ENCODE measurements at regions not wholly inside any gene's neighbourhood (a gene's known extent, or its start where the extent isn't known, plus 50 kb on each side); places are given as distances from the start of the nearest gene placed in this dataset.

DNA sequence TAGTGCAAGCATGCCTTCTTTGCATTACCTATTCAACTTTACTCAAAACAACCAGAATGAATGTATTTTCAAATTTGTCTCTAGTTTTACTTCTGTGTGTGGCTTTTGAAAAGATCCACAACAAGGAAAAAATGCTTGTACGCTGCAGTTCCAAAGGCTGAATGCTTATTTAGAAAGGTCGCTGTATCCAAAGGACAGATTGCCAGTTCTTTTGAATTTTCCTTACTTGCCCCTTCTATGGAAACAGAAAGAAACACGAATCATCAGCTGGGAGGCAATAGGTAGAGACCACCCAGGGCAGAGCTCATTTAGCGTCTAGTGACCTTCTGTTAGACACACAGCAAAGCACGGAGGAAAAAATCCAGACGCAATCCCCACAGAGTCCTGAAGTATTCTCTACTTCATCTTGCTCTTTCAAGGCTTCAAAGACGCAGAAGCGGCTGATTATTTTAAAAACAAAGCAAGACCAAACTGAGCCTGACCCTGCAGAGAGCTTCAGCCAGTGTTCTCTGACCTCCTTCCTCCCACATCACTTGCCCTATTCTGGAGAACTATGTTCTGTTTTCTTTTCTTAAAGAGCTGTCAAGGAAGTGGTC, 674.6 kb upstream of the SGCG start:
- no peak for TF ChIP-seq TCF7L2 (IDR thresholded peaks at IDR 0.05; ENCODE audit: borderline replicate concordance, low read depth, low read length)
- TF ChIP-seq ZNF426 (tag by site-specific recombination; IDR thresholded peaks at IDR 0.05), result no peak
- TF ChIP-seq ZFP3 (tag by site-specific recombination; IDR thresholded peaks at IDR 0.05; ENCODE audit: low read depth), result no peak
- TF ChIP-seq ZBTB48 (tag by site-specific recombination; IDR thresholded peaks at IDR 0.05), result no peak
- TF ChIP-seq, protein P1, sequence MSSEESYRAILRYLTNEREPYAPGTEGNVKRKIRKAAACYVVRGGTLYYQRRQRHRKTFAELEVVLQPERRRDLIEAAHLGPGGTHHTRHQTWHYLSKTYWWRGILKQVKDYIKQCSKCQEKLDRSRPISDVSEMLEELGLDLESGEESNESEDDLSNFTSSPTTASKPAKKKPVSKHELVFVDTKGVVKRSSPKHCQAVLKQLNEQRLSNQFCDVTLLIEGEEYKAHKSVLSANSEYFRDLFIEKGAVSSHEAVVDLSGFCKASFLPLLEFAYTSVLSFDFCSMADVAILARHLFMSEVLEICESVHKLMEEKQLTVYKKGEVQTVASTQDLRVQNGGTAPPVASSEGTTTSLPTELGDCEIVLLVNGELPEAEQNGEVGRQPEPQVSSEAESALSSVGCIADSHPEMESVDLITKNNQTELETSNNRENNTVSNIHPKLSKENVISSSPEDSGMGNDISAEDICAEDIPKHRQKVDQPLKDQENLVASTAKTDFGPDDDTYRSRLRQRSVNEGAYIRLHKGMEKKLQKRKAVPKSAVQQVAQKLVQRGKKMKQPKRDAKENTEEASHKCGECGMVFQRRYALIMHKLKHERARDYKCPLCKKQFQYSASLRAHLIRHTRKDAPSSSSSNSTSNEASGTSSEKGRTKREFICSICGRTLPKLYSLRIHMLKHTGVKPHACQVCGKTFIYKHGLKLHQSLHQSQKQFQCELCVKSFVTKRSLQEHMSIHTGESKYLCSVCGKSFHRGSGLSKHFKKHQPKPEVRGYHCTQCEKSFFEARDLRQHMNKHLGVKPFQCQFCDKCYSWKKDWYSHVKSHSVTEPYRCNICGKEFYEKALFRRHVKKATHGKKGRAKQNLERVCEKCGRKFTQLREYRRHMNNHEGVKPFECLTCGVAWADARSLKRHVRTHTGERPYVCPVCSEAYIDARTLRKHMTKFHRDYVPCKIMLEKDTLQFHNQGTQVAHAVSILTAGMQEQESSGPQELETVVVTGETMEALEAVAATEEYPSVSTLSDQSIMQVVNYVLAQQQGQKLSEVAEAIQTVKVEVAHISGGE (tag by site-specific recombination; conservative IDR thresholded peaks at IDR 0.05; ENCODE audit: low read depth), result no peak
- TF ChIP-seq, protein P2, sequence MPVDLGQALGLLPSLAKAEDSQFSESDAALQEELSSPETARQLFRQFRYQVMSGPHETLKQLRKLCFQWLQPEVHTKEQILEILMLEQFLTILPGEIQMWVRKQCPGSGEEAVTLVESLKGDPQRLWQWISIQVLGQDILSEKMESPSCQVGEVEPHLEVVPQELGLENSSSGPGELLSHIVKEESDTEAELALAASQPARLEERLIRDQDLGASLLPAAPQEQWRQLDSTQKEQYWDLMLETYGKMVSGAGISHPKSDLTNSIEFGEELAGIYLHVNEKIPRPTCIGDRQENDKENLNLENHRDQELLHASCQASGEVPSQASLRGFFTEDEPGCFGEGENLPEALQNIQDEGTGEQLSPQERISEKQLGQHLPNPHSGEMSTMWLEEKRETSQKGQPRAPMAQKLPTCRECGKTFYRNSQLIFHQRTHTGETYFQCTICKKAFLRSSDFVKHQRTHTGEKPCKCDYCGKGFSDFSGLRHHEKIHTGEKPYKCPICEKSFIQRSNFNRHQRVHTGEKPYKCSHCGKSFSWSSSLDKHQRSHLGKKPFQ (tag by site-specific recombination; IDR thresholded peaks at IDR 0.05), result no peak
- TF ChIP-seq, protein P3, sequence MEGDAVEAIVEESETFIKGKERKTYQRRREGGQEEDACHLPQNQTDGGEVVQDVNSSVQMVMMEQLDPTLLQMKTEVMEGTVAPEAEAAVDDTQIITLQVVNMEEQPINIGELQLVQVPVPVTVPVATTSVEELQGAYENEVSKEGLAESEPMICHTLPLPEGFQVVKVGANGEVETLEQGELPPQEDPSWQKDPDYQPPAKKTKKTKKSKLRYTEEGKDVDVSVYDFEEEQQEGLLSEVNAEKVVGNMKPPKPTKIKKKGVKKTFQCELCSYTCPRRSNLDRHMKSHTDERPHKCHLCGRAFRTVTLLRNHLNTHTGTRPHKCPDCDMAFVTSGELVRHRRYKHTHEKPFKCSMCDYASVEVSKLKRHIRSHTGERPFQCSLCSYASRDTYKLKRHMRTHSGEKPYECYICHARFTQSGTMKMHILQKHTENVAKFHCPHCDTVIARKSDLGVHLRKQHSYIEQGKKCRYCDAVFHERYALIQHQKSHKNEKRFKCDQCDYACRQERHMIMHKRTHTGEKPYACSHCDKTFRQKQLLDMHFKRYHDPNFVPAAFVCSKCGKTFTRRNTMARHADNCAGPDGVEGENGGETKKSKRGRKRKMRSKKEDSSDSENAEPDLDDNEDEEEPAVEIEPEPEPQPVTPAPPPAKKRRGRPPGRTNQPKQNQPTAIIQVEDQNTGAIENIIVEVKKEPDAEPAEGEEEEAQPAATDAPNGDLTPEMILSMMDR (tag by site-specific recombination; IDR thresholded peaks at IDR 0.05), result no peak
